ENCODE measurements at regions not wholly inside any gene's neighbourhood (a gene's known extent, or its start where the extent isn't known, plus 50 kb on each side); places are given as distances from the start of the nearest gene placed in this dataset.

- no peak for TF ChIP-seq CTCF (IDR thresholded peaks at IDR 0.05)
- no peak for TF ChIP-seq POLR2A (IDR thresholded peaks at IDR 0.05)
These were observed 324.4 kb downstream of the TSN start for GRCh38 chr2:122079844-122080243.

Data from esophagus squamous epithelium (tissue), 4 donors.